Activated naive CD4-positive, alpha-beta T cell treated with Interleukin-2 at 50 U/mL for 16 hours (primary cell): ENCODE measurements at regions not wholly inside any gene's neighbourhood (a gene's known extent, or its start where the extent isn't known, plus 50 kb on each side); places are given as distances from the start of the nearest gene placed in this dataset.
A peak's percentile ranks its signal among the peaks of the same experiment; 100 is the strongest.
"Not testable (repeated sequence)": the region's sequence is repeated elsewhere in the genome, so short reads cannot be mapped to it uniquely, and the experiment has no call there.

Experiments
- DNase-seq: peaks from one replicate; pipeline ENCODE4 v3.0.0-alpha.2; 2020

DNA sequence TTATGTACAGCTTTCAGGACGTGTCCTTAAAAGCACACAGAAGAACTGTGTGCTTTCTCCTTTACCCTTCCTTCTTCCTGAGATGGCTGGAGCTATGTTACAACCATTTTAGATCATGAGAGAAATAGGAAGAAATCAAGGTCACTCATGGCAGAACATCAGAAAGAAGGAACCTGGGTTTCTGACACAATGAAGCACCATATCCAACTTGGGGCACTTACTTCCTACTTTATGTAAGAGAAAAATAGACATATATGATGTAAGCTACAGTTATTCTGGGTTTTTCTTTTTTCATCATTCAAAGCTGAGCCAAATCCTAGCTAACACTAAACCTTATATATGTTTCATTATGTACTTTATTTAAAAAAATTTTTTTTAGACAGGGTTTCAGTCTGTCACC is 79.5 kb downstream of the FAM161A start:
- DNase-seq: no peak

DNA sequence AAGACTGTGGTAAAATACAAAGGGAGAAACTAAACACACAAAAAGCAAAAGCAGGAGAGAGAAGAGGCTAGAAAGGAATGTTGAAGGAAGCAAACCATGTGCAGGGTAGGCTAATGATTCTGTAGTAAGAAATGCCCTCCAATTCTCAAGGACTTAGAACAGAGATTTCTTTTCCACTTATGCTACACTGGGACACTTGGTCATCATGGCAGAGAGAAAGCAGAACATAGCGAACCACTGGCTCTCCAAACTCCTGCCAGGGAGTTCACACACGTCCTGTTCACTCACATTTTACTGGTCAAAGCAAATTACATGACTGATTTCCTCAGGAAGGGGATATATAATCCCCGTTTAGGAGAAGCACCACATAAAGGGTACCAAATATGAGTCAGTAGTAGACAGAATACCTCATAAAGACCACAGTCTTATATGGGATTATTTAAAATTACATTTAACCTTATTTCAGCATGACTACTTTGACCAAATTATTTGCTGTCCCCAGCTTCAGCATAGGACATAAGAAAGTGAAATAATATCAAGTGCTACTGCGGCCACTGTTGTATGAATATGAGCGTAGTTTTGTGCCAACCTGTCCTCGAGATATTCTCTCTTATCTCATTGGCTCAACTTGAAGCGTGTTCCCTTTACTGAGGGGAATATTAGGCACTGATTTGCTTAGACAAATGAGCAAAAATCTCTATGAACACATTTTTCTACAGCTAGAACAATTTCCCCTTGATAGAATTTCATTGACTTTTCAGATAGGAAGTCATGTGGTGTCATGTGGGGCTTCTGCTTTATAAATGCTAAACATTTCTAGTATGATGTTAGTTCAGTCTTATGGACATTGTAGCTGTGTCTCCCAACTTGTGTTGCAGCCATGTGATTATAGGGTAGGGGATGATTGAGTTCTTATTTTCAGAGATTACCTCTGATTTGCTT is 81.7 kb downstream of the FAM161A start:
- no peak for DNase-seq

GRCh38 chr2:61770746-61771145 is 83.1 kb downstream of the FAM161A start:
- DNase-seq: no peak

DNA sequence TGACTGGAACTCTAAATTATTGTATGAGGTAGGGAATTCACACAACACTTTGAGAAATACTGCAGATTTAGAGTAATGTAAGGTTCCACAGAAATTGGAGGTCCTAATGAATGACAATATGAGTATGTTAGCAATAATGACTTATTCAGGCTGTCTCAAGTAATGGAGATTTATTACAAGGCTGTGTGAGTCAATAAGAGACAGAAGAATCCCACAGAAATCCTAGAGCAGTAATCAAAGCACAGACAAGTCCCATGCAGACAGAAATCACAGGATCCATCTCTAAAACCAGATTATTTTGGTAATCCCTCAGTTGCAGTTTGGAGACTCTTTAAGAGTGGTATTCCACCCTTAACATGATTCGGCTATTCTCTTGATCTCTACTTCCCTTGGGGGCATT is 83.6 kb downstream of the FAM161A start:
- no peak for DNase-seq

GRCh38 chr2:61769093-61769675 is 84.7 kb downstream of the FAM161A start:
- no peak for DNase-seq

GRCh38 chr2:61764035-61764800 is 89.6 kb downstream of the FAM161A start:
- DNase-seq: peak; percentile 97

DNA sequence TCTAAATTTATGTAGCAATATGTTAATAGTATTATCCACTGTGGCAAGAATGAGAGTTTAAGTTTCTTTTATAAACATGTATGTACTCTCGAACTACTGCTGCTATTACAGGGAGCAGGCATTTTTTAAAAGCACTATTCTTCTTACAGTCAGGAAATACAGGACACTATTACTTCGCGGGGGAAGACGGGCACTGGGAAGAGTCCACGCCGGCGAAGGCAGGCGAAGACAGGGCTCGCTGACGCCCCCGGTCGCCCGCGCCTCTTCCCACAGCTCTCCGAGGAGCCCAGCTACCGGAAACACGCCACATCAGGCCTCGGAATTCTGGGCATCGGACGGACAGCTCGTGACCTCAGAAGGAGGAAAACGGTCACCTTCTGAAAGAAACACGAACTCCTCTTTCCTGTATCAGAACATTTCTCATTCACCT is 90.2 kb downstream of the FAM161A start:
- DNase-seq: no peak

GRCh38 chr2:61762292-61762691 is 91.6 kb downstream of the FAM161A start:
- peak; percentile 11 for DNase-seq

DNA sequence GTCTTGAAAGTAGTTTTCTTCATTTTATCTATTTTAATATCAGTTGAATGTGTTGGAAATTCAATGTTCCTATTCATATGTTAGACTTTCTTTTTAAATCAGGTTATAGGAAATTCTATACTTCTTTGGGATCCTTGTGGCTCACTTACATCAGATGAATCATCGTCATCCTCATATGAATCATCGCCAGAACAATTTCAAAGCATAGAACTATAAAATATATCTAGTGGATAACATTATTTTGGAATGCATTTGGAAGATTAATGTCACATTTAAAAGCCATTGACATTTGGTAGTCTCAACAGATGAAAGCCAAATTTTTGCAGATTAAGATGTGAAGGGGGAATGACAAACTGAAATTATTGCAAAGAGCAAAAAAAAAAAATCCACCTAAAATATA is 94.1 kb downstream of the FAM161A start:
- no peak for DNase-seq

GRCh38 chr2:61759005-61759404 is 94.9 kb downstream of the FAM161A start:
- DNase-seq: no peak

GRCh38 chr2:61758159-61758558 is 95.7 kb downstream of the FAM161A start:
- DNase-seq: no peak

DNA sequence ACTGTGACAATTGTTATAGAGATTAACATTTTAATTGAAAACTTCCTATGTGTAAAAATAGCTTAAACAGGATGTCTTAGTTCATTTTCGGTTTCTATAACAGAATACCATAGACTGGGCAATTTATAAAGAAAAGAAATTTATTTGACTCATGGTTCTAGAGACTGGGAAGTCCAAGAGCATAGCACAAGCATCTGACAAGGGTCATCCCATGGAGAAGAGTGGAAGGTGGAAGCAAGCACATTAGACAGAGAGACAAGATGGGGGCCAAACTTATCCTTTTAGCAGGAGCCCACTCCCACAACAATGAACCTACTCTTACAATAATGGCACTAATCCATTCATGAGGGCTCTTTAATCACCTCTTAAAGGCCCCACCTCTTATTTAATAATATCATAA is 100.3 kb downstream of the FAM161A start:
- no peak for DNase-seq

DNA sequence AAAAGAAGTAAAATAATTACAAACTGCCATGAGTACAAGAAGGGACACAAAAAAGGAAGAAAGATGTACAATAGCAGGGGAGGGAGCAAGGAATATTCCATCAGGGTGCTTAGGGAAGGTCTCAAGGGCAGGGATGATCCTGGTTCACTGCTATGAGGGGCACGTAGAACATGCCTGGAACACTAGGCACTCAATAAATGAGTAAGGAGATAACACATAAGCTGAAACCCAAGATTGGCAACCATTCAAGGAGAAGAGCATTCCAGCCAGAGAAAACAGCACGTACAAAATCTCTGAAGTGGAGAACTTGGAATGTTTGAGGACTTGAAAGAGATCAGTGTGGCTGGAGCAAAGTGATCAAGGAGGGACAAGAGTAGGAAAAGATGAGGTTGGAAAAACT is 103.2 kb downstream of the FAM161A start:
- DNase-seq: no peak

DNA sequence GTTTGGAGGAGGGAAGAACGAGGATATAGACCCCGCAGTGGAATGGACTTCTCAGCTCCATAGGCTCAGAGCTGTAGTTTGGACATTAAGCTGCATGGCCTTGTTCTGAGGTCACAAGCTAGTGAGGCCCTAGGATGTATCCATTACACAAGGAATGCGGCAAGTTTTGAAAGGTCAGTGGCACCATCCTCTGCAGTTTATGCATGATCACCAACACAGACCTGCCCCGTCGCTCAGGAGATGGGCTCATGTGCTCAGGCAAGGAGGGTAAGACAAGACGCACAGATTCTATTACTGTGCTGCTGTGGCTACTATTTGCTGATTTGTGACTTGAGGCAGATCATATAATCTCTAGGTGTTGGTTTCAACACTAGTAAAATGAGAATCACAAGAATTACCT is 110.9 kb downstream of the FAM161A start:
- DNase-seq: no peak

GRCh38 chr2:61737841-61738240 is 116.0 kb downstream of the FAM161A start:
- DNase-seq: no peak

GRCh38 chr2:61736953-61737352 is 116.9 kb downstream of the FAM161A start:
- no peak for DNase-seq

DNA sequence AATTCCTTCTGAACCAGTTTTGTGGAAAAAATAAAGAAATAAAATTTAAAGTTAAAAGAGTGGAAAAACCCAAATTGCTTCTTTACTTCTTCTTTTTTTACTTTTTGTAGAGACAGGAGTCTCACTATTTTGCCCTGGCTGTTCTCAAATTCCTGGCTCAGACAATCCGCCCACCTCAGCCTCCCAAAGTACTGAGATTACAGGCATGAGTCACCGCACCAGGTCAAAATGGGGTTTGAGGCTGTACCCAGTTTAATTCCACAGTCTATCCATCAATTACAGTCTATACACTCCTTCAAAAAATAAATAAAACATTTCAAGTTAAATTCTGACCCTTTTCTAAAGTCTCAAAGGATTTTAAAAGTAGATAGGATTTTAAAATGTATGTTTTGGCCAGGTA is 120.3 kb downstream of the FAM161A start:
- no peak for DNase-seq

GRCh38 chr2:61732787-61733186 is 121.1 kb downstream of the FAM161A start:
- no peak for DNase-seq

GRCh38 chr2:61727746-61728145 is 126.1 kb downstream of the FAM161A start:
- DNase-seq: no peak

- DNase-seq: no peak
These were observed 127.2 kb downstream of the FAM161A start for GRCh38 chr2:61726456-61727209.

GRCh38 chr2:61723364-61723763 is 130.5 kb downstream of the FAM161A start:
- not testable (repeated sequence) for DNase-seq

DNA sequence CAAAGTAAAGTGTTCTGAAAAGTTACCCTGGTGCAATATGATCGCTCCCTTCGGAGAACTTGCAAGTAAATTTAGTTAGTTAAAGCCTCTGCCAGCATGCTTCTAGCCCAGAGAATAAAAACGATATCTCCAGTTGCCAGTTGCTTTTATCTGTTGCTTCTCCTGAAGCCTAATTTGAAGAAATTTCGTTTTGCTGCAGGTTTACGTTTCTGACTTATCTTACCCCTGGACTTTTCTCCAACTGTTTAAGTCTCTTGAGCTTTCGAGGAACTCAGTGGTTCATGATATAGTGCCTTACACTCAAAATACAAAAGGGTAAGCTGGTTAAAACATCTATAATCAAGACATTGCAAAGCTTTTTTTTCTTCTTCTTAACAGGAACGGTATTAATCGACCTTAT is 131.1 kb downstream of the FAM161A start:
- DNase-seq: no peak

DNA sequence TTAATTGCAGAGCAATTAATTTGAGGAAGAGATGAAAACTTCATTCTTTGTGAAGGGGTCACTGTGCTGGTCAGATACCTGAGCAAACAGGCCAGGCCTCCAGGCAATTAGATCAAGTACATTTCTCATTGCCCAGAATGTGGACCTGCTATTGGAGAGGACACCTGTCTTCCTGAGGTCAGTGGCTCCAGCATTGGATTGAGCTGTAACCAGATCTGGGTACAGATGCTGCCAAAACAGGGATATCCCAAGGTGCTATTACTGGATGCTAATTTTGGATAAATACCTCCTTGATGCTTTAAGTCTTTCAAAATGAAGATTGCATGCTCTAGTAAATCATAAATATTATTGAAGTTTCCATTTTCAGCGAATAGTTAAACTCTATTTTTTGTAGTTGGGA is 131.5 kb downstream of the FAM161A start:
- no peak for DNase-seq
